ENCODE measurements at regions not wholly inside any gene's neighbourhood (a gene's known extent, or its start where the extent isn't known, plus 50 kb on each side); places are given as distances from the start of the nearest gene placed in this dataset.
"Not testable (repeated sequence)": the region's sequence is repeated elsewhere in the genome, so short reads cannot be mapped to it uniquely, and the experiment has no call there.

GRCh38 chr3:40908612-40909011 is 290.7 kb upstream of the CTNNB1 start:
- DNase-seq = no peak

- DNase-seq = no peak
Measured at GRCh38 chr3:40911264-40911663, 288.0 kb upstream of the CTNNB1 start.

- DNase-seq = no peak
Measured at GRCh38 chr3:40911928-40912327, 287.4 kb upstream of the CTNNB1 start.

GRCh38 chr3:40912461-40912860 is 286.8 kb upstream of the CTNNB1 start:
- DNase-seq = no peak

- DNase-seq = no peak
Measured at GRCh38 chr3:40913192-40913591, 286.1 kb upstream of the CTNNB1 start.

GRCh38 chr3:40913641-40914040 is 285.7 kb upstream of the CTNNB1 start:
- no peak for DNase-seq

GRCh38 chr3:40914475-40914874 is 284.8 kb upstream of the CTNNB1 start:
- no peak for DNase-seq

GRCh38 chr3:40915346-40915865 is 283.9 kb upstream of the CTNNB1 start:
- no peak for DNase-seq

GRCh38 chr3:40920041-40920440 is 279.3 kb upstream of the CTNNB1 start:
- DNase-seq = no peak

GRCh38 chr3:40921251-40921650 is 278.1 kb upstream of the CTNNB1 start:
- no peak for DNase-seq

- no peak for DNase-seq
Measured at GRCh38 chr3:40923143-40923542, 276.2 kb upstream of the CTNNB1 start.

GRCh38 chr3:40923651-40924050 is 275.7 kb upstream of the CTNNB1 start:
- DNase-seq = no peak

GRCh38 chr3:40924559-40925141 is 274.7 kb upstream of the CTNNB1 start:
- no peak for DNase-seq

- DNase-seq = no peak
Measured at GRCh38 chr3:40925231-40925630, 274.1 kb upstream of the CTNNB1 start.

GRCh38 chr3:40930131-40930538 is 269.2 kb upstream of the CTNNB1 start:
- no peak for DNase-seq

GRCh38 chr3:40930756-40931155 is 268.5 kb upstream of the CTNNB1 start:
- no peak for DNase-seq

GRCh38 chr3:40938591-40938990 is 260.7 kb upstream of the CTNNB1 start:
- no peak for DNase-seq

- DNase-seq = no peak
Measured at GRCh38 chr3:40939030-40939740, 260.1 kb upstream of the CTNNB1 start.

- DNase-seq = no peak
Measured at GRCh38 chr3:40939741-40940130, 259.6 kb upstream of the CTNNB1 start.

GRCh38 chr3:40940651-40941050 is 258.7 kb upstream of the CTNNB1 start:
- DNase-seq = no peak

GRCh38 chr3:40947022-40947421 is 252.3 kb upstream of the CTNNB1 start:
- not testable (repeated sequence) for DNase-seq

- not testable (repeated sequence) for DNase-seq
Measured at GRCh38 chr3:40949347-40949746, 250.0 kb upstream of the CTNNB1 start.

- no peak for DNase-seq
Measured at GRCh38 chr3:40951636-40952035, 247.7 kb upstream of the CTNNB1 start.

- no peak for DNase-seq
Measured at GRCh38 chr3:40961104-40961857, 238.0 kb upstream of the CTNNB1 start.
